ENCODE measurements at regions not wholly inside any gene's neighbourhood (a gene's known extent, or its start where the extent isn't known, plus 50 kb on each side); places are given as distances from the start of the nearest gene placed in this dataset.

- DNase-seq = no peak
- WGBS (ENCODE audit: insufficient coverage) = no CpG with 5 or more reads among the region's 1 CpG
- no peak overlapping the region for H3K27ac ChIP-seq (ENCODE audit: low read depth in 1 of 2, low read length in 2 of 2)
- H3K4me3 Mint-ChIP-seq = no peak overlapping the region
- H4K20me1 ChIP-seq (ENCODE audit: insufficient read depth, low read length) = no peaks in the 10 kb centered on the region
- H3K4me1 Mint-ChIP-seq = no peaks in the 10 kb centered on the region
- peaks cover 5 to 12% of the 10 kb centered on the region in 2 donors for H3K9me3 ChIP-seq (replicated peaks in 1 of 2; ENCODE audit: control insufficient read depth in 1 of 2, insufficient read depth in 1 of 2, low read length in 2 of 2)
- H3K9ac ChIP-seq (ENCODE audit: insufficient read depth, low read length, poor library complexity, severe bottlenecking) = no peak overlapping the region
- H3K27me3 Mint-ChIP-seq (ENCODE audit: low read depth in 3 of 3) = no peaks in the 10 kb centered on the region
- H3K4me3 ChIP-seq (replicated peaks in 1 of 3; ENCODE audit: low read depth in 2 of 3, low read length in 3 of 3) = no peak overlapping the region
- H3K27ac Mint-ChIP-seq = no peak overlapping the region
- intact Hi-C loops (cut with micrococcal nuclease) = no loop called here
- peaks cover 0 to 5% (median 3%) of the 10 kb centered on the region in 7 donors for H3K9me3 Mint-ChIP-seq
- TF ChIP-seq, protein P1, sequence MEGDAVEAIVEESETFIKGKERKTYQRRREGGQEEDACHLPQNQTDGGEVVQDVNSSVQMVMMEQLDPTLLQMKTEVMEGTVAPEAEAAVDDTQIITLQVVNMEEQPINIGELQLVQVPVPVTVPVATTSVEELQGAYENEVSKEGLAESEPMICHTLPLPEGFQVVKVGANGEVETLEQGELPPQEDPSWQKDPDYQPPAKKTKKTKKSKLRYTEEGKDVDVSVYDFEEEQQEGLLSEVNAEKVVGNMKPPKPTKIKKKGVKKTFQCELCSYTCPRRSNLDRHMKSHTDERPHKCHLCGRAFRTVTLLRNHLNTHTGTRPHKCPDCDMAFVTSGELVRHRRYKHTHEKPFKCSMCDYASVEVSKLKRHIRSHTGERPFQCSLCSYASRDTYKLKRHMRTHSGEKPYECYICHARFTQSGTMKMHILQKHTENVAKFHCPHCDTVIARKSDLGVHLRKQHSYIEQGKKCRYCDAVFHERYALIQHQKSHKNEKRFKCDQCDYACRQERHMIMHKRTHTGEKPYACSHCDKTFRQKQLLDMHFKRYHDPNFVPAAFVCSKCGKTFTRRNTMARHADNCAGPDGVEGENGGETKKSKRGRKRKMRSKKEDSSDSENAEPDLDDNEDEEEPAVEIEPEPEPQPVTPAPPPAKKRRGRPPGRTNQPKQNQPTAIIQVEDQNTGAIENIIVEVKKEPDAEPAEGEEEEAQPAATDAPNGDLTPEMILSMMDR (IDR thresholded peaks at IDR 0.05) = no peak
- H2AFZ ChIP-seq (ENCODE audit: insufficient read depth, low read depth, low read length, poor library complexity, severe bottlenecking) = no peak overlapping the region
- H3K36me3 Mint-ChIP-seq = no peaks in the 10 kb centered on the region
- H3K36me3 ChIP-seq (replicated peaks in 1 of 2; ENCODE audit: control insufficient read depth in 1 of 2, insufficient read depth in 2 of 2, low read length in 2 of 2) = no peaks in the 10 kb centered on the region
- H3K27me3 ChIP-seq (ENCODE audit: control insufficient read depth in 2 of 2, insufficient read depth in 2 of 2, low read length in 2 of 2) = no peaks in the 10 kb centered on the region
- H3K4me2 ChIP-seq (replicated peaks; ENCODE audit: extremely low read depth, low read length, poor library complexity, severe bottlenecking) = no peak overlapping the region
- no peaks in the 10 kb centered on the region for H3K4me1 ChIP-seq (ENCODE audit: control insufficient read depth in 1 of 2, insufficient read depth in 2 of 2, low read length in 2 of 2)
- H3K79me2 ChIP-seq (ENCODE audit: insufficient read depth, low read length) = no peaks in the 10 kb centered on the region
These were observed 874.7 kb upstream of the GBE1 start for GRCh38 chr3:82636177-82636576.

- Mint-ChIP-seq H3K27ac (no peak overlapping the region), H3K36me3 (no peaks in the 10 kb centered on the region), H3K4me1 (no peaks in the 10 kb centered on the region), H3K9me3 (peaks cover 0 to 11% (median 4%) of the 10 kb centered on the region in 7 donors), H3K4me3 (no peak overlapping the region), H3K27me3 (ENCODE audit: low read depth in 3 of 3) (no peaks in the 10 kb centered on the region)
- TF ChIP-seq, protein P1 (IDR thresholded peaks at IDR 0.05) = no peak
- no peaks in the 10 kb centered on the region for H4K20me1 ChIP-seq (ENCODE audit: insufficient read depth, low read length)
- no peak overlapping the region for H3K9ac ChIP-seq (ENCODE audit: insufficient read depth, low read length, poor library complexity, severe bottlenecking)
- no peak overlapping the region for H2AFZ ChIP-seq (ENCODE audit: insufficient read depth, low read depth, low read length, poor library complexity, severe bottlenecking)
- no peaks in the 10 kb centered on the region for H3K4me1 ChIP-seq (ENCODE audit: control insufficient read depth in 1 of 2, insufficient read depth in 2 of 2, low read length in 2 of 2)
- intact Hi-C loops (cut with micrococcal nuclease) = no loop called here
- no peaks in the 10 kb centered on the region for H3K27me3 ChIP-seq (ENCODE audit: control insufficient read depth in 2 of 2, insufficient read depth in 2 of 2, low read length in 2 of 2)
- no peaks in the 10 kb centered on the region for H3K79me2 ChIP-seq (ENCODE audit: insufficient read depth, low read length)
- H3K27ac ChIP-seq (ENCODE audit: low read depth in 1 of 2, low read length in 2 of 2) = no peak overlapping the region
- WGBS (ENCODE audit: insufficient coverage) = no CpG with 5 or more reads among the region's 1 CpG
- no peak overlapping the region for H3K4me2 ChIP-seq (replicated peaks; ENCODE audit: extremely low read depth, low read length, poor library complexity, severe bottlenecking)
- no peaks in the 10 kb centered on the region for H3K36me3 ChIP-seq (replicated peaks in 1 of 2; ENCODE audit: control insufficient read depth in 1 of 2, insufficient read depth in 2 of 2, low read length in 2 of 2)
- DNase-seq = no peak
- peaks cover 0 to 3% of the 10 kb centered on the region in 2 donors for H3K9me3 ChIP-seq (replicated peaks in 1 of 2; ENCODE audit: control insufficient read depth in 1 of 2, insufficient read depth in 1 of 2, low read length in 2 of 2)
- no peak overlapping the region for H3K4me3 ChIP-seq (replicated peaks in 1 of 3; ENCODE audit: low read depth in 2 of 3, low read length in 3 of 3)
These were observed 871.9 kb upstream of the GBE1 start for GRCh38 chr3:82633319-82633718.

Measured in CD14-positive monocyte (primary cell).